HepG2 (cell line): ENCODE measurements at regions not wholly inside any gene's neighbourhood (a gene's known extent, or its start where the extent isn't known, plus 50 kb on each side); places are given as distances from the start of the nearest gene placed in this dataset.

Source experiments
- ATAC-seq: fragments of 200-7000 bp; cut with Tn5 transposase; 3 replicates; pipeline ENCODE4 v1.9.1; 2020; ENCODE audit warnings: mild to moderate bottlenecking, moderate library complexity
- BruUV-seq: library from RNA; stranded (reverse); fragments of 400-500 nt; replicated peaks from 2 replicates; lab custom pipeline; 2021; lab: Mats Ljungman, UMichigan
- CTCF ChIA-PET: fragments of 300-600 bp; formaldehyde crosslinking; extraction: SDS; loops from one replicate; lab custom pipeline; 2021; ENCODE audit warnings: low total read pairs, inconsistent platforms, low intra/inter-chr PET ratio; lab: Yijun Ruan, JAX
- POLR2A ChIA-PET: fragments of 350-600 bp; sonication (Branson Sonifier 250); formaldehyde crosslinking; loops from one replicate; lab custom pipeline; 2020; ENCODE audit warnings: antibody characterized with exemption, inconsistent platforms; lab: Yijun Ruan, JAX
- DNase-seq: peaks from one replicate; pipeline ENCODE4 v3.0.0-alpha.2; 2015; ENCODE audit warnings: low spot score
- FAIRE-seq: peaks from 3 replicates; lab custom pipeline; 2011; peaks lifted over from hg19 to GRCh38; lab: Jason Lieb, UNC
- H2AFZ ChIP-seq: one replicate; pipeline ENCODE4 v1.6.1; 2011; ENCODE audit warnings: low read length, inconsistent platforms
- H3K27ac ChIP-seq: fragments of 300-600 bp; 3 replicates; pipeline ENCODE4 v1.8.0; 2011; ENCODE audit warnings: mixed run types, mild to moderate bottlenecking, mixed read lengths, low read length, inconsistent platforms; ENCODE audit not compliant: insufficient read depth; ENCODE audit errors: extremely low read length
- H3K27me3 ChIP-seq, 2 experiments: fragments of 200-600 bp in 1 of 2; 2 replicates in 1 of 2; 3 replicates in 1 of 2; pipeline versions ENCODE4 v1.6.0 to v1.8.0; 2011; ENCODE audit warnings: low read length in 2 of 2, mild to moderate bottlenecking in 2 of 2, moderate library complexity in 2 of 2, inconsistent platforms in 1 of 2; ENCODE audit not compliant: insufficient read depth in 2 of 2, control insufficient read depth in 1 of 2
- H3K36me3 ChIP-seq, 2 experiments: fragments of 200-600 bp in 1 of 2; replicated peaks in 1 of 2; 2 replicates in 1 of 2; 3 replicates in 1 of 2; pipeline versions ENCODE4 v1.5.1 to v1.8.0; 2011; ENCODE audit warnings: low read length in 2 of 2, inconsistent platforms in 1 of 2; ENCODE audit not compliant: insufficient read depth in 2 of 2, control insufficient read depth in 1 of 2
- H3K4me1 ChIP-seq: 2 replicates; pipeline ENCODE4 v1.5.1; 2012; ENCODE audit warnings: low read length, inconsistent platforms; ENCODE audit not compliant: insufficient read depth
- H3K4me2 ChIP-seq: 2 replicates; pipeline ENCODE4 v1.6.0; 2011; ENCODE audit warnings: low read depth, low read length, inconsistent platforms
- H3K4me3 ChIP-seq, 3 experiments: fragments of 200-600 bp in 1 of 3; sonication (generic), shearing (Covaris generic) in 1 of 3; replicated peaks in 1 of 3; 2 replicates each; pipeline ENCODE4 v1.5.1; 2011 to 2016; ENCODE audit warnings: low read length in 3 of 3, inconsistent platforms in 2 of 3, low read depth in 2 of 3, mild to moderate bottlenecking in 2 of 3, control low read depth in 1 of 3, mixed read lengths in 1 of 3; ENCODE audit not compliant: insufficient read depth in 1 of 3
- H3K79me2 ChIP-seq: one replicate; pipeline ENCODE4 v1.6.1; 2011; ENCODE audit warnings: low read length, inconsistent platforms; ENCODE audit not compliant: insufficient read depth
- H3K9ac ChIP-seq: 2 replicates; pipeline ENCODE4 v1.6.0; 2011; ENCODE audit warnings: mild to moderate bottlenecking, low read depth, low read length, inconsistent platforms; ENCODE audit not compliant: insufficient read depth
- H3K9me3 ChIP-seq: 2 replicates; pipeline ENCODE4 v1.5.1; 2012; ENCODE audit warnings: mild to moderate bottlenecking, low read length
- H4K20me1 ChIP-seq: 2 replicates; pipeline ENCODE4 v1.6.0; 2011; ENCODE audit warnings: inconsistent platforms, mild to moderate bottlenecking, low read length, moderate library complexity; ENCODE audit not compliant: insufficient read depth
- DMAP1 ChIP-seq: IDR thresholded peaks from 2 replicates; pipeline ENCODE4 v1.6.1; 2016
- FOXP1 ChIP-seq, 2 experiments: fragments of 450-650 bp in 1 of 2; IDR thresholded peaks; 2 replicates each; pipeline ENCODE4 v1.6.1; 2017 to 2018; ENCODE audit warnings: antibody characterized with exemption in 1 of 2
- HOXA3 ChIP-seq: sonication (generic); formaldehyde crosslinking; IDR thresholded peaks from 2 replicates; pipeline ENCODE4 v1.5.0; 2020; ENCODE audit warnings: missing genetic modification reagents
- KDM6A ChIP-seq: IDR thresholded peaks from 2 replicates; pipeline ENCODE4 v1.6.1; 2016; ENCODE audit warnings: low read depth
- SETDB1 ChIP-seq: sonication (generic); formaldehyde crosslinking; IDR thresholded peaks from 2 replicates; pipeline ENCODE4 v1.5.1; 2020; ENCODE audit warnings: missing genetic modification reagents, mild to moderate bottlenecking, borderline replicate concordance
- U2AF2 ChIP-seq: fragments of 200-400 bp; formaldehyde crosslinking; IDR thresholded peaks from 2 replicates; pipeline ENCODE4 v1.6.1; 2017; ENCODE audit warnings: low read depth, mild to moderate bottlenecking, low read length
- ZNF776 ChIP-seq: sonication (generic); formaldehyde crosslinking; IDR thresholded peaks from 2 replicates; pipeline ENCODE4 v1.4.0; 2020; ENCODE audit warnings: mild to moderate bottlenecking, missing genetic modification reagents
- ZNF790 ChIP-seq: sonication (generic); formaldehyde crosslinking; IDR thresholded peaks from 2 replicates; pipeline ENCODE4 v1.8.0; 2022; ENCODE audit warnings: missing genetic modification reagents, mild to moderate bottlenecking, borderline replicate concordance
- in situ Hi-C: cut with HindIII; loops from 2 replicates; pipeline ENCODE4 v1.10.0; 2017; ENCODE audit warnings: low pct_unique_long_range_greater_than_20kb; ENCODE audit not compliant: extremely low pct_ligation_motif_present
- intact Hi-C: fragments of 100-400 bp; cut with micrococcal nuclease; formaldehyde crosslinking; loops from one replicate; pipeline ENCODE4 v1.10.0; 2022; ENCODE audit not compliant: unreplicated experiment
- TF ChIP-seq, protein P1 (sequence below): sonication (generic); formaldehyde crosslinking; IDR thresholded peaks from 2 replicates; pipeline ENCODE4 v1.4.0; 2020; ENCODE audit warnings: low read depth, mild to moderate bottlenecking, missing genetic modification reagents
- TF ChIP-seq, protein P2 (sequence below): IDR thresholded peaks from 2 replicates; pipeline ENCODE4 v1.6.1; 2016; ENCODE audit warnings: low read depth
- TF ChIP-seq, protein P3 (sequence below): sonication (generic); formaldehyde crosslinking; IDR thresholded peaks from 2 replicates; pipeline ENCODE4 v1.9.0; 2022; ENCODE audit warnings: low read depth, missing genetic modification reagents

GRCh38 chr1:38776466-38777065 lies 83.0 kb downstream of the RRAGC start:
- Histone ChIP-seq H3K9ac (no peak overlapping the region), H3K4me3 (no peak overlapping the region), H4K20me1 (no peaks in the 10 kb centered on the region), H2AFZ (no peak overlapping the region), H3K4me2 (no peak overlapping the region), H3K79me2 (no peaks in the 10 kb centered on the region), H3K27ac (no peak overlapping the region), H3K36me3 (no peaks in the 10 kb centered on the region), H3K4me1 (no peaks in the 10 kb centered on the region), H3K9me3 (no peaks in the 10 kb centered on the region), H3K27me3 (peaks cover 3 to 14% of the 10 kb centered on the region in 2 experiments; a peak in 3 of 5 replicates)
- ChIA-PET POLR2A (interaction anchor here (0.7 kb wide), 1 partner anchor 17 kb away, joined by 5 read pairs; no protein-coding TSS in a partner anchor), CTCF (no interaction called here)
- intact Hi-C loops, result no loop called here
- FAIRE-seq (no peak), ATAC-seq (no peak), DNase-seq (no peak)
- BruUV-seq, result no TSS peak
- no peak for TF ChIP-seq ZNF776 (CRISPR knock-in tag)
- TF ChIP-seq, protein P1, sequence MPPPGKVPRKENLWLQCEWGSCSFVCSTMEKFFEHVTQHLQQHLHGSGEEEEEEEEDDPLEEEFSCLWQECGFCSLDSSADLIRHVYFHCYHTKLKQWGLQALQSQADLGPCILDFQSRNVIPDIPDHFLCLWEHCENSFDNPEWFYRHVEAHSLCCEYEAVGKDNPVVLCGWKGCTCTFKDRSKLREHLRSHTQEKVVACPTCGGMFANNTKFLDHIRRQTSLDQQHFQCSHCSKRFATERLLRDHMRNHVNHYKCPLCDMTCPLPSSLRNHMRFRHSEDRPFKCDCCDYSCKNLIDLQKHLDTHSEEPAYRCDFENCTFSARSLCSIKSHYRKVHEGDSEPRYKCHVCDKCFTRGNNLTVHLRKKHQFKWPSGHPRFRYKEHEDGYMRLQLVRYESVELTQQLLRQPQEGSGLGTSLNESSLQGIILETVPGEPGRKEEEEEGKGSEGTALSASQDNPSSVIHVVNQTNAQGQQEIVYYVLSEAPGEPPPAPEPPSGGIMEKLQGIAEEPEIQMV (CRISPR knock-in tag), result no peak
- TF ChIP-seq, protein P2, sequence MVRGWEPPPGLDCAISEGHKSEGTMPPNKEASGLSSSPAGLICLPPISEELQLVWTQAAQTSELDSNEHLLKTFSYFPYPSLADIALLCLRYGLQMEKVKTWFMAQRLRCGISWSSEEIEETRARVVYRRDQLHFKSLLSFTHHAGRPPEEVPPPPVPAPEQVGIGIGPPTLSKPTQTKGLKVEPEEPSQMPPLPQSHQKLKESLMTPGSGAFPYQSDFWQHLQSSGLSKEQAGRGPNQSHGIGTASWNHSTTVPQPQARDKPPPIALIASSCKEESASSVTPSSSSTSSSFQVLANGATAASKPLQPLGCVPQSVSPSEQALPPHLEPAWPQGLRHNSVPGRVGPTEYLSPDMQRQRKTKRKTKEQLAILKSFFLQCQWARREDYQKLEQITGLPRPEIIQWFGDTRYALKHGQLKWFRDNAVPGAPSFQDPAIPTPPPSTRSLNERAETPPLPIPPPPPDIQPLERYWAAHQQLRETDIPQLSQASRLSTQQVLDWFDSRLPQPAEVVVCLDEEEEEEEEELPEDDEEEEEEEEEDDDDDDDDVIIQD (CRISPR knock-in tag), result no peak
- TF ChIP-seq DMAP1 (CRISPR knock-in tag), result no peak
- TF ChIP-seq HOXA3, result no peak
- TF ChIP-seq, protein P3, sequence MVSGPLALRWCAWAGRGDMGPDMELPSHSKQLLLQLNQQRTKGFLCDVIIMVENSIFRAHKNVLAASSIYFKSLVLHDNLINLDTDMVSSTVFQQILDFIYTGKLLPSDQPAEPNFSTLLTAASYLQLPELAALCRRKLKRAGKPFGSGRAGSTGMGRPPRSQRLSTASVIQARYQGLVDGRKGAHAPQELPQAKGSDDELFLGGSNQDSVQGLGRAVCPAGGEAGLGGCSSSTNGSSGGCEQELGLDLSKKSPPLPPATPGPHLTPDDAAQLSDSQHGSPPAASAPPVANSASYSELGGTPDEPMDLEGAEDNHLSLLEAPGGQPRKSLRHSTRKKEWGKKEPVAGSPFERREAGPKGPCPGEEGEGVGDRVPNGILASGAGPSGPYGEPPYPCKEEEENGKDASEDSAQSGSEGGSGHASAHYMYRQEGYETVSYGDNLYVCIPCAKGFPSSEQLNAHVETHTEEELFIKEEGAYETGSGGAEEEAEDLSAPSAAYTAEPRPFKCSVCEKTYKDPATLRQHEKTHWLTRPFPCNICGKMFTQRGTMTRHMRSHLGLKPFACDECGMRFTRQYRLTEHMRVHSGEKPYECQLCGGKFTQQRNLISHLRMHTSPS (CRISPR knock-in tag), result no peak
- no peak for TF ChIP-seq KDM6A (CRISPR knock-in tag)
- no peak for TF ChIP-seq SETDB1 (CRISPR knock-in tag)
- TF ChIP-seq FOXP1 (IDR thresholded peaks at IDR 0.05), result no peak
- TF ChIP-seq FOXP1 (CRISPR knock-in tag; IDR thresholded peaks at IDR 0.05), result no peak
- TF ChIP-seq U2AF2, result no peak
- TF ChIP-seq ZNF790 (CRISPR knock-in tag), result no peak
- in situ Hi-C loops, result no loop called here
